Stimulated activated CD8-positive, alpha-beta memory T cell treated with anti-CD3 and anti-CD28 coated beads, Interleukin-12 subunit alpha, Interleukin-12 subunit beta, amount 100 ng/mL, for 24 hours (primary cell): ENCODE measurements at regions not wholly inside any gene's neighbourhood (a gene's known extent, or its start where the extent isn't known, plus 50 kb on each side); places are given as distances from the start of the nearest gene placed in this dataset.

Experiments used
- DNase-seq: peaks from one replicate; pipeline ENCODE4 v3.0.0-alpha.2; 2020; ENCODE audit errors: extremely low read depth

GRCh38 chr1:5570931-5571330 lies 421.3 kb downstream of the NPHP4 start:
- no peak for DNase-seq

GRCh38 chr1:5568321-5568720 lies 423.9 kb downstream of the NPHP4 start:
- no peak for DNase-seq

GRCh38 chr1:5567839-5568238 lies 424.4 kb downstream of the NPHP4 start:
- no peak for DNase-seq

GRCh38 chr1:5566924-5567323 lies 425.3 kb downstream of the NPHP4 start:
- DNase-seq = no peak

GRCh38 chr1:5565281-5566125 lies 426.7 kb downstream of the NPHP4 start:
- DNase-seq = no peak

GRCh38 chr1:5564578-5565257 lies 427.5 kb downstream of the NPHP4 start:
- DNase-seq = no peak

GRCh38 chr1:5563861-5564577 lies 428.2 kb downstream of the NPHP4 start:
- DNase-seq = no peak

- DNase-seq = no peak
Observed at GRCh38 chr1:5562769-5563168, 429.5 kb downstream of the NPHP4 start.

- no peak for DNase-seq
Observed at GRCh38 chr1:5562331-5562730, 429.9 kb downstream of the NPHP4 start.

- DNase-seq = no peak
Observed at GRCh38 chr1:5559078-5559477, 433.1 kb downstream of the NPHP4 start.

- no peak for DNase-seq
Observed at GRCh38 chr1:5555853-5556252, 436.4 kb downstream of the NPHP4 start.

- DNase-seq = no peak
Observed at GRCh38 chr1:5554784-5555183, 437.4 kb downstream of the NPHP4 start.

GRCh38 chr1:5554111-5554510 lies 438.1 kb downstream of the NPHP4 start:
- no peak for DNase-seq

GRCh38 chr1:5552787-5553484 lies 439.3 kb downstream of the NPHP4 start:
- DNase-seq = no peak

- DNase-seq = no peak
Observed at GRCh38 chr1:5551274-5551975, 440.8 kb downstream of the NPHP4 start.

- DNase-seq = no peak
Observed at GRCh38 chr1:5548266-5548665, 444.0 kb downstream of the NPHP4 start.

- DNase-seq = no peak
Observed at GRCh38 chr1:5543235-5543634, 449.0 kb downstream of the NPHP4 start.

GRCh38 chr1:5532811-5533210 lies 459.4 kb downstream of the NPHP4 start:
- no peak for DNase-seq

GRCh38 chr1:5526822-5527551 lies 465.2 kb downstream of the NPHP4 start:
- DNase-seq = no peak

- no peak for DNase-seq
Observed at GRCh38 chr1:5526385-5526750, 465.9 kb downstream of the NPHP4 start.
